Liver (tissue), 8 donors: ENCODE measurements at regions not wholly inside any gene's neighbourhood (a gene's known extent, or its start where the extent isn't known, plus 50 kb on each side); places are given as distances from the start of the nearest gene placed in this dataset.

Experiments
- DNase-seq: peaks from one replicate; pipeline ENCODE4 v3.0.0-alpha.2; 2017; ENCODE audit warnings: low spot score
- H3K27ac ChIP-seq, 2 donors: one replicate each; pipeline ENCODE4 v1.7.0; 2013; ENCODE audit warnings: inconsistent platforms in 2 of 2, low read length in 2 of 2, control low read depth in 1 of 2, low read depth in 1 of 2, mild to moderate bottlenecking in 1 of 2
- H3K27me3 ChIP-seq, 4 donors: one replicate each; pipeline versions ENCODE4 v1.6.1 to v1.7.0; 2013; ENCODE audit warnings: low read length in 3 of 4, inconsistent platforms in 1 of 4, mild to moderate bottlenecking in 1 of 4, moderate library complexity in 1 of 4; ENCODE audit not compliant: control insufficient read depth in 4 of 4, insufficient read depth in 4 of 4
- H3K36me3 ChIP-seq, 4 donors: one replicate each; pipeline versions ENCODE4 v1.6.1 to v1.7.0; 2013; ENCODE audit warnings: low read length in 3 of 4, mild to moderate bottlenecking in 3 of 4, low read depth in 1 of 4, moderate library complexity in 1 of 4; ENCODE audit not compliant: control insufficient read depth in 4 of 4, insufficient read depth in 3 of 4
- H3K4me1 ChIP-seq, 4 donors: one replicate each; pipeline versions ENCODE4 v1.6.1 to v1.7.0; 2013; ENCODE audit warnings: low read length in 3 of 4, mild to moderate bottlenecking in 3 of 4, moderate library complexity in 1 of 4; ENCODE audit not compliant: control insufficient read depth in 4 of 4, insufficient read depth in 4 of 4
- H3K4me3 ChIP-seq, 3 donors: one replicate each; pipeline versions ENCODE4 v1.6.1 to v1.7.0; 2013; ENCODE audit warnings: low read length in 3 of 3, control low read depth in 1 of 3, low read depth in 1 of 3, mild to moderate bottlenecking in 1 of 3
- H3K9ac ChIP-seq, 2 donors: one replicate each; pipeline ENCODE4 v1.7.0; 2013; ENCODE audit warnings: low read length in 2 of 2, mild to moderate bottlenecking in 2 of 2, moderate library complexity in 2 of 2, control low read depth in 1 of 2, low read depth in 1 of 2
- H3K9me3 ChIP-seq, 4 donors: one replicate each; pipeline versions ENCODE4 v1.6.1 to v1.7.0; 2013; ENCODE audit warnings: low read length in 3 of 4; ENCODE audit not compliant: control insufficient read depth in 4 of 4
- ATF3 ChIP-seq: IDR thresholded peaks from 2 replicates; pipeline ENCODE4 v1.6.1; 2016; ENCODE audit warnings: antibody characterized with exemption
- CTCF ChIP-seq: fragments of 150-350 bp; IDR thresholded peaks from 2 replicates; pipeline ENCODE4 v1.5.1; 2017; ENCODE audit warnings: improper control_type of control experiment, low read depth, low read length; ENCODE audit not compliant: missing input control
- EGR1 ChIP-seq, 2 donors: IDR thresholded peaks; 2 replicates each; pipeline ENCODE4 v1.6.1; 2016 to 2018; ENCODE audit warnings: antibody characterized with exemption in 2 of 2, low read depth in 2 of 2
- FOXA1 ChIP-seq: IDR thresholded peaks from 2 replicates; pipeline ENCODE4 v1.6.1; 2016; ENCODE audit warnings: antibody characterized with exemption
- FOXA2 ChIP-seq: IDR thresholded peaks from 2 replicates; pipeline ENCODE4 v1.6.1; 2016; ENCODE audit warnings: antibody characterized with exemption
- GABPA ChIP-seq, 2 donors: IDR thresholded peaks in 1 of 2; conservative IDR thresholded peaks in 1 of 2; 2 replicates each; pipeline ENCODE4 v1.6.1; 2016; ENCODE audit warnings: antibody characterized with exemption in 2 of 2, mild to moderate bottlenecking in 1 of 2, moderate library complexity in 1 of 2
- HNF4A ChIP-seq, 2 donors: conservative IDR thresholded peaks; 2 replicates each; pipeline ENCODE4 v1.6.1; 2016; ENCODE audit warnings: antibody characterized with exemption in 2 of 2, mild to moderate bottlenecking in 2 of 2
- HNF4G ChIP-seq: IDR thresholded peaks from 2 replicates; pipeline ENCODE4 v1.6.1; 2016; ENCODE audit warnings: antibody characterized with exemption
- JUND ChIP-seq, 2 donors: IDR thresholded peaks; 2 replicates each; pipeline ENCODE4 v1.6.1; 2016; ENCODE audit warnings: antibody characterized with exemption in 2 of 2
- NR2F2 ChIP-seq: IDR thresholded peaks from 2 replicates; pipeline ENCODE4 v1.6.1; 2016; ENCODE audit warnings: antibody characterized with exemption
- RAD21 ChIP-seq, 2 donors: IDR thresholded peaks; 2 replicates each; pipeline ENCODE4 v1.6.1; 2016; ENCODE audit warnings: antibody characterized with exemption in 2 of 2, mild to moderate bottlenecking in 2 of 2
- RXRA ChIP-seq, 2 donors: IDR thresholded peaks; 2 replicates each; pipeline ENCODE4 v1.6.1; 2017 to 2018; ENCODE audit warnings: antibody characterized with exemption in 2 of 2, mild to moderate bottlenecking in 1 of 2
- SP1 ChIP-seq: IDR thresholded peaks from 2 replicates; pipeline ENCODE4 v1.6.1; 2018; ENCODE audit warnings: antibody characterized with exemption, mild to moderate bottlenecking
- TAF1 ChIP-seq: conservative IDR thresholded peaks from 2 replicates; pipeline ENCODE4 v1.6.1; 2016; ENCODE audit warnings: antibody characterized with exemption, mild to moderate bottlenecking
- YY1 ChIP-seq: IDR thresholded peaks from 2 replicates; pipeline ENCODE4 v1.6.1; 2016; ENCODE audit warnings: antibody characterized with exemption, mild to moderate bottlenecking
- ZBTB33 ChIP-seq: IDR thresholded peaks from 2 replicates; pipeline ENCODE4 v1.6.1; 2016; ENCODE audit warnings: antibody characterized with exemption
- WGBS: extraction: QIAGEN DNeasy Blood & Tissue Kit; methylation state at CpG from one replicate; pipeline ENCODE4 v1.1.7; 2013; 5-methylcytosine and 5-hydroxymethylcytosine counted together
- TF ChIP-seq, protein P1 (sequence below): IDR thresholded peaks from 2 replicates; pipeline ENCODE4 v1.6.1; 2016; ENCODE audit warnings: antibody characterized with exemption
- TF ChIP-seq, protein P2 (sequence below): IDR thresholded peaks from 2 replicates; pipeline ENCODE4 v1.6.1; 2016; ENCODE audit warnings: antibody characterized with exemption, mild to moderate bottlenecking
- donor health status: healthy.
- donor health status: healthy.
- donor health status: healthy.
- donor health status: healthy.
- donor health status: healthy.

- peaks cover 0 to 5% (median 1%) of the 10 kb centered on the region in 4 donors for H3K9me3 ChIP-seq
- 76% methylated on average over 1 of the region's 1 CpG for WGBS
- H3K4me3 ChIP-seq: no peak overlapping the region
- H3K27me3 ChIP-seq: no peaks in the 10 kb centered on the region
- TF ChIP-seq HNF4A (conservative IDR thresholded peaks at IDR 0.05): no peak
- TF ChIP-seq YY1: no peak
- TF ChIP-seq ATF3: no peak
- no peak for TF ChIP-seq RAD21 (IDR thresholded peaks at IDR 0.05)
- no peak for TF ChIP-seq NR2F2
- TF ChIP-seq, protein P1, sequence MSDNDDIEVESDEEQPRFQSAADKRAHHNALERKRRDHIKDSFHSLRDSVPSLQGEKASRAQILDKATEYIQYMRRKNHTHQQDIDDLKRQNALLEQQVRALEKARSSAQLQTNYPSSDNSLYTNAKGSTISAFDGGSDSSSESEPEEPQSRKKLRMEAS: no peak
- TF ChIP-seq ZBTB33: no peak
- TF ChIP-seq EGR1 (IDR thresholded peaks at IDR 0.05; ENCODE audit: low read depth in 2 of 2): no peak
- TF ChIP-seq FOXA1: no peak
- no peak for TF ChIP-seq FOXA2
- no peak for TF ChIP-seq GABPA (IDR thresholded peaks at IDR 0.05 in 1 of 2, conservative IDR thresholded peaks at IDR 0.05 in 1 of 2)
- TF ChIP-seq, protein P2, sequence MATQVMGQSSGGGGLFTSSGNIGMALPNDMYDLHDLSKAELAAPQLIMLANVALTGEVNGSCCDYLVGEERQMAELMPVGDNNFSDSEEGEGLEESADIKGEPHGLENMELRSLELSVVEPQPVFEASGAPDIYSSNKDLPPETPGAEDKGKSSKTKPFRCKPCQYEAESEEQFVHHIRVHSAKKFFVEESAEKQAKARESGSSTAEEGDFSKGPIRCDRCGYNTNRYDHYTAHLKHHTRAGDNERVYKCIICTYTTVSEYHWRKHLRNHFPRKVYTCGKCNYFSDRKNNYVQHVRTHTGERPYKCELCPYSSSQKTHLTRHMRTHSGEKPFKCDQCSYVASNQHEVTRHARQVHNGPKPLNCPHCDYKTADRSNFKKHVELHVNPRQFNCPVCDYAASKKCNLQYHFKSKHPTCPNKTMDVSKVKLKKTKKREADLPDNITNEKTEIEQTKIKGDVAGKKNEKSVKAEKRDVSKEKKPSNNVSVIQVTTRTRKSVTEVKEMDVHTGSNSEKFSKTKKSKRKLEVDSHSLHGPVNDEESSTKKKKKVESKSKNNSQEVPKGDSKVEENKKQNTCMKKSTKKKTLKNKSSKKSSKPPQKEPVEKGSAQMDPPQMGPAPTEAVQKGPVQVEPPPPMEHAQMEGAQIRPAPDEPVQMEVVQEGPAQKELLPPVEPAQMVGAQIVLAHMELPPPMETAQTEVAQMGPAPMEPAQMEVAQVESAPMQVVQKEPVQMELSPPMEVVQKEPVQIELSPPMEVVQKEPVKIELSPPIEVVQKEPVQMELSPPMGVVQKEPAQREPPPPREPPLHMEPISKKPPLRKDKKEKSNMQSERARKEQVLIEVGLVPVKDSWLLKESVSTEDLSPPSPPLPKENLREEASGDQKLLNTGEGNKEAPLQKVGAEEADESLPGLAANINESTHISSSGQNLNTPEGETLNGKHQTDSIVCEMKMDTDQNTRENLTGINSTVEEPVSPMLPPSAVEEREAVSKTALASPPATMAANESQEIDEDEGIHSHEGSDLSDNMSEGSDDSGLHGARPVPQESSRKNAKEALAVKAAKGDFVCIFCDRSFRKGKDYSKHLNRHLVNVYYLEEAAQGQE: no peak
- TF ChIP-seq JUND (IDR thresholded peaks at IDR 0.05): no peak
- H3K4me1 ChIP-seq: no peaks in the 10 kb centered on the region
- H3K27ac ChIP-seq: no peak overlapping the region
- no peak for DNase-seq
- H3K9ac ChIP-seq: no peak overlapping the region
- no peaks in the 10 kb centered on the region for H3K36me3 ChIP-seq
Measured at GRCh38 chr14:34072921-34073320, 122.0 kb upstream of the EGLN3 start.

DNA sequence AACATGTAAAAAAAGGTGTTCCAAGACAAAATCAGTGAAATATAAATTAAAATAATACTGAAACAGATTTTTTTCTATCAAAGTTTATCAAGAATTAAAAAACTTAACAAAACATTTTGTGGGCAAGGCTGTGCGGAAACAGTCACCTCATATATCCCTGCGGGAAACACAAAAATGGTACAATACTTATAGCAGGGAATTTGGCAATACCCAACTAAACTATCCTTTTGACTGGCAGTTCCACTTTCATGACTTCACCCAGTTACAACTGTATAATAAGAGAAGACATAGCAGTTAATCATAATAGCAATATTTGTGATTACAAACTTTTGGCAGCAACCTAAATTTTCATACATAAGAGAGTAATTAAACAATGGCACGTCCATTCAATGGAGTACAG lies 121.5 kb upstream of the EGLN3 start:
- H3K9ac ChIP-seq: no peak overlapping the region
- no peak overlapping the region for H3K4me3 ChIP-seq
- no peak overlapping the region for H3K27ac ChIP-seq
- peaks cover 0 to 5% (median 1%) of the 10 kb centered on the region in 4 donors for H3K9me3 ChIP-seq
- WGBS: 79% methylated on average over 3 of the region's 3 CpGs
- DNase-seq: no peak
- no peaks in the 10 kb centered on the region for H3K36me3 ChIP-seq
- H3K27me3 ChIP-seq: no peaks in the 10 kb centered on the region
- no peaks in the 10 kb centered on the region for H3K4me1 ChIP-seq
- no peak for TF ChIP-seq RAD21 (IDR thresholded peaks at IDR 0.05)
- TF ChIP-seq, protein P2: no peak
- TF ChIP-seq CTCF: no peak
- no peak for TF ChIP-seq EGR1 (IDR thresholded peaks at IDR 0.05; ENCODE audit: low read depth in 2 of 2)
- TF ChIP-seq TAF1: no peak
- no peak for TF ChIP-seq ZBTB33
- no peak for TF ChIP-seq YY1
- no peak for TF ChIP-seq RXRA (IDR thresholded peaks at IDR 0.05)
- TF ChIP-seq JUND (IDR thresholded peaks at IDR 0.05): no peak
- TF ChIP-seq GABPA (IDR thresholded peaks at IDR 0.05 in 1 of 2, conservative IDR thresholded peaks at IDR 0.05 in 1 of 2): no peak
- no peak for TF ChIP-seq SP1
- no peak for TF ChIP-seq HNF4G
- TF ChIP-seq, protein P1: no peak
- no peak for TF ChIP-seq HNF4A (conservative IDR thresholded peaks at IDR 0.05)
- TF ChIP-seq NR2F2: no peak
- TF ChIP-seq FOXA2: no peak
